Endothelial cell of umbilical vein (primary cell): ENCODE measurements at regions not wholly inside any gene's neighbourhood (a gene's known extent, or its start where the extent isn't known, plus 50 kb on each side); places are given as distances from the start of the nearest gene placed in this dataset.

Experiments
- CTCF ChIP-seq, 2 donors: IDR thresholded peaks; 1 replicate in 1 of 2; 2 replicates in 1 of 2; pipeline ENCODE4 v1.5.1; 2011; ENCODE audit warnings: low read length in 2 of 2, mild to moderate bottlenecking in 2 of 2, moderate library complexity in 2 of 2, control low read depth in 1 of 2, inconsistent platforms in 1 of 2, low read depth in 1 of 2; ENCODE audit not compliant: insufficient read depth in 1 of 2; ENCODE audit errors: extremely low read depth in 1 of 2
- EZH2 ChIP-seq: IDR thresholded peaks from 2 replicates; pipeline ENCODE4 v1.6.1; 2012; ENCODE audit warnings: borderline replicate concordance, low read depth, mild to moderate bottlenecking, moderate library complexity, low read length, inconsistent platforms; ENCODE audit not compliant: severe bottlenecking
- FOS ChIP-seq: IDR thresholded peaks from 2 replicates; pipeline ENCODE4 v1.6.1; 2011; ENCODE audit warnings: mild to moderate bottlenecking, low read length, moderate library complexity, borderline replicate concordance; ENCODE audit not compliant: insufficient read depth
- MAX ChIP-seq: IDR thresholded peaks from 2 replicates; pipeline ENCODE4 v1.6.1; 2011; ENCODE audit not compliant: insufficient read depth, insufficient read length
- MYC ChIP-seq: IDR thresholded peaks from one replicate; pipeline ENCODE4 v1.6.1; 2011; ENCODE audit warnings: mild to moderate bottlenecking, low read depth, low read length
- POLR2A ChIP-seq: IDR thresholded peaks from 2 replicates; pipeline ENCODE4 v1.6.1; 2012; ENCODE audit warnings: low read depth, mild to moderate bottlenecking, control low read depth, low read length
- POLR2AphosphoS5 ChIP-seq: IDR thresholded peaks from 2 replicates; pipeline ENCODE4 v1.6.1; 2012; ENCODE audit warnings: low read depth, mild to moderate bottlenecking, control low read depth, low read length, moderate library complexity; ENCODE audit not compliant: insufficient read depth

DNA sequence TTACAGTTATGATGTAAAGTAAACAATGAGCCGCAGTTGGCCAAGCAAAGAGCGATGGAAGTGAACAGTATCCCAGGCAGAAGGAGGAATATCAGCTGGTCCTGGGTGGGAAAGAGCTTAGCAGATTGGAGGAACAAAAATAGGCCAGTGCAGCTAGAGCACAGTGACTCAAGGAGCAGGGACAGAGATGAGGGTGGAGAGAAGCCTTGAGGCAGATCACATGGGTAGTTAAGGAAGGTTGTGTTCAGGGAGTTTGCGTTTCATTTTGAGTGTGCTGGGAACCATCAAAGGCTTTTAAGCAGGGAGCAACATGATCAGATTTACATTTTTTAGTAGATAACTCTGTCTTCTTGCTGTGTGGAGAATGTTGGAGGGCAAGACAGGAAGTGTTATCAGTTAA lies 113.6 kb downstream of the OAT start:
- no peak for TF ChIP-seq CTCF (IDR thresholded peaks at IDR 0.05; ENCODE audit: extremely low read depth in 1 of 2, insufficient read depth in 1 of 2, low read depth in 1 of 2, low read length in 2 of 2)
- TF ChIP-seq FOS = no peak
- no peak for TF ChIP-seq POLR2AphosphoS5
- no peak for TF ChIP-seq EZH2
- TF ChIP-seq MAX = no peak
- TF ChIP-seq POLR2A = no peak
- TF ChIP-seq MYC = no peak
